ENCODE measurements at regions not wholly inside any gene's neighbourhood (a gene's known extent, or its start where the extent isn't known, plus 50 kb on each side); places are given as distances from the start of the nearest gene placed in this dataset.
"Not testable (repeated sequence)": the region's sequence is repeated elsewhere in the genome, so short reads cannot be mapped to it uniquely, and the experiment has no call there.

- no peak for DNase-seq (ENCODE audit: low read depth, low spot score)
- H3K27ac ChIP-seq, result no peak overlapping the region
Observed at GRCh38 chr22:22714600-22715335, 70.4 kb downstream of the GGTLC2 start.

DNA sequence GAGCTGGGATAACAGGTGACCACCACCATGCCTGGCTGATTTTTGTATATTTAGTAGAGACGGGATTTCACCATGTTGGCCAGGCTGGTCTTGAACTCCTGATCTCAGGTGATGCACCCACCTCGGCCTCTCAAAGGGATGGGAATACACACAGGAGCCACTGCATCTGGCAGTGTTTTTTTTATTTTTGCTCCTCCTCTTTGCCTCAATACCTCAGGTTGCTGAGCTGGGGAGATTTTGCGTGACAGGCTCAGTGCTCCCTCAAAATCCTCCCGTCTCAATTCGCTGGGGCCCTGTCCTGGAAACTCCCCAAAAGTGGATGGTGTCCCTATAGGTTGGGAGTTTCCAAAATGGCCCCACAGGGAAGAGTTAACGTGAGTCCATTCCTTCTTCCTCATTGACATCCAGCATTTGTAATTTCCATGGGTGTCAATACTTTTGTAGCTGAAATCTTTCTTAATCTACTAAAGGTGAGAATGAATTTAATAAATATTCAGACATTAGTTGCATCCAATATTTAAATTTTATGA lies 71.8 kb downstream of the GGTLC2 start:
- H3K27ac ChIP-seq, result no peak overlapping the region
- no peak for DNase-seq (ENCODE audit: low read depth, low spot score)

DNA sequence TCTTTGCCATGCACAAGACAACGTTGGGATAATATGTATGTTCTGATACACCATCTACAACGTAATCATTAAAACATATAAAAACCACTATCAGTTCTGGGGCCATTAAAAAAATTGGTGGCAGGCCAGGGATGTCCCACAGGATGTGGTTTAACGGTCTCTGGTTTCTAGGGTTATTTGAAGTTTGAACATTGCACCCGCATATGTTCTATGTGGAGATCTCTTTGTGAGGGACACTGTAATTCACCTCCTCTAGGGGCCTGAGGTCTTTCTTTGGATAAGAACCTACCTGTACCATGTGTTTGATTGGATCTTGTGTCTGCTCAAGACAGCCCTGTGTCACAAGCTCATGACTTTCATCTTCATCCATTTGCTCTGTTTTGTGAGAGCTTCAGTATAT lies 73.2 kb downstream of the GGTLC2 start:
- DNase-seq (ENCODE audit: low read depth, low spot score), result no peak
- H3K27ac ChIP-seq, result no peak overlapping the region

DNA sequence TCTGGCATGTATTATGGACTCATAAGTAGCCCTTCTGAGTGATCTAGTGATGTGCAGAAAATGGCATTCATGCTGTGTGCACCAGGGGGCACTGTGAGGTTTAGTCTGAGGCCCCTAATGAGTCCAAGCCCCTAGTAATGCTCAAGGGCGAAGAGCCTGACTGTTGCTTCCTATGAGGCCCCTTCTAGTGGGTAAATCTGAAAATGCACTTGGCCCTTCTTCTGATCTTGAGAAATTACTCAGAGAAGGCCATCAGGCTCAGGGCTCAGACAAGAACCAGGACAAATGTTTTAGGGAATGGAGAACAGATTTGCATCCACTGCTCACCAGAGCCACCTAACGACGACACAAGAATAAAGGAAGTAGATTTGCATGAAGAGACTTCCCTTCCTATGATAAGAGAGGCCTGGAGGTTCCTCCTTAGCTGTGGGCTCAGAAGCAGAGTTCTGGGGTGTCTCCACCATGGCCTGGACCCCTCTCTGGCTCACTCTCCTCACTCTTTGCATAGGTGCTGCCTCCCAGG lies 75.8 kb downstream of the GGTLC2 start:
- no peak overlapping the region for H3K27ac ChIP-seq
- DNase-seq (ENCODE audit: low read depth, low spot score), result no peak

DNA sequence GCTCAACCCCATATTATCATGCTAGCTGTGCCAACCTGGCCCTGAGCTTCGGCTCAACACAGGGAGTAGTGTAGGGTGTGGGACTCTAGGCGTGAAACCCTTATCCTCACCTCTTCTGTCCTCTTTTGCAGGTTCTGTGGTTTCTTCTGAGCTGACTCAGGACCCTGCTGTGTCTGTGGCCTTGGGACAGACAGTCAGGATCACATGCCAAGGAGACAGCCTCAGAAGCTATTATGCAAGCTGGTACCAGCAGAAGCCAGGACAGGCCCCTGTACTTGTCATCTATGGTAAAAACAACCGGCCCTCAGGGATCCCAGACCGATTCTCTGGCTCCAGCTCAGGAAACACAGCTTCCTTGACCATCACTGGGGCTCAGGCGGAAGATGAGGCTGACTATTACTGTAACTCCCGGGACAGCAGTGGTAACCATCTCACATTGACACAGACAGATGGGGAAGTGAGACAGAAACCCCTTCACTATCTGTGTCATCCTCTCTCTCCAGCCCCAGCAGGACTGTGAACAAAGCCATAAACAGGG lies 76.4 kb downstream of the GGTLC2 start:
- no peak for DNase-seq (ENCODE audit: low read depth, low spot score)
- no peak overlapping the region for H3K27ac ChIP-seq

DNA sequence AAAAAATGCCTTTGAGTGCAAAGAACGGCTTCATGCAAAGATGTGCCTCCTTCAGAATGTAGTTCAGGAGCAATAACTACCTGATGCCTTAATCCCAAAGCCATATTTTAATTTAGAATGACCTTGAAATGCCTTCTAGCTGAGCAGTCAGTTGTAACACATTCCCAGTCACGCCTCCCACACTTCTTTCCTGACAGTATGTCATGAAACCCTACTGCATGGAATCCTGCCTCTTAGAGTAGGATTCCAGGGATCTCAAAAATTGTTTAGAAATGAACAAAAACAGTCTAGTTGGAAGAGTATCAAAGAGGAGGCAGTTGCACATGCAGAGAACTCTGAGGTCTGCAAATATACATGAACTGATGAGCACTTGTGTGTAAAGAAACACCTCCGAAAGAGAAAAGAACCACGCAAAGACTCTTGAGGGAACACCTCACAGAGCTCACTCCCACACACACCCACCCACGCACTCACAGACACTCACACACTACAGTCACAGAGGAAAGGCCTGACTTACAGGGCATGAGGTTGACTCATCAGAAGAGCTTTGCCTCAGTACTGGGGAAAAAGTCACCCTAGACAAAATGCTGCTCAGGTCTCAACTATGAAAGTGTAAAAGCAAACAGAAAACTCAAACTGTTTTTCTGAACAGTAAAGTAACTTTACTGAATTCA lies 77.4 kb downstream of the GGTLC2 start:
- H3K27ac ChIP-seq, result no peak overlapping the region
- peak; percentile 69 for DNase-seq (ENCODE audit: low read depth, low spot score)

GRCh38 chr22:22728382-22728781 lies 84.0 kb downstream of the GGTLC2 start:
- no peak for DNase-seq (ENCODE audit: low read depth, low spot score)
- peak overlapping the region; percentile 22 for H3K27ac ChIP-seq

GRCh38 chr22:22730655-22731373 lies 86.4 kb downstream of the GGTLC2 start:
- no peak for DNase-seq (ENCODE audit: low read depth, low spot score)
- H3K27ac ChIP-seq, result no peak overlapping the region

- no peak for DNase-seq (ENCODE audit: low read depth, low spot score)
Observed at GRCh38 chr22:22731374-22731676, 86.9 kb downstream of the GGTLC2 start.

GRCh38 chr22:22733006-22733405 lies 88.6 kb downstream of the GGTLC2 start:
- H3K27ac ChIP-seq; DNase-seq (ENCODE audit: low read depth, low spot score): not testable (repeated sequence)

More at GRCh38 chr22:22731374-22731676, 86.9 kb downstream of the GGTLC2 start:
- no peak overlapping the region for H3K27ac ChIP-seq

DNA sequence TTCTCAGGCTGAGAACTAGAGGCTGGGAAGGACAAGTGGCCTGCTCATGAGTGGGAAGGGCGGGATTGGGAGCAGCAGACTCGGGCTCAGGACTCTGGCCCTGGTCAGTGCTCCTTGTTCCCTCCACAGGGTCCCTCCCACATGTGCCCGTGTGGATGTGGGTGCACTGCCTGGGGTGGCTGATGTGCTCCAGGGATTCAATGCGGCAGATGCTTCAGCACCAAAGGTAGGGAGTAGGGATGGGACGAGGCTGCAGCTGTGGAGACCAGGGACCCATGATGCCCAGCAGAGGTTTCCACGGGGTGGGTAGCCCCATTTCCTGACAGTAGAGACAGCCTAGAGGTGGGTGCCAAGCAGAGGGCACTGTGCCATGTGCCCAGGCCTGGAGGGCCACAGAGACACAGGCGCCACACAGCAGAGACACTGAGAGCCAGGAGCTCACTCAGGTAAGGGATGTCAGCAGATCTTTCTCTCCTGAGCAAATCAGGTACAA lies 89.5 kb downstream of the GGTLC2 start:
- DNase-seq (ENCODE audit: low read depth, low spot score), result no peak
- no peak overlapping the region for H3K27ac ChIP-seq

GRCh38 chr22:22734395-22735272 lies 90.2 kb downstream of the GGTLC2 start:
- not testable (repeated sequence) for H3K27ac ChIP-seq; DNase-seq (ENCODE audit: low read depth, low spot score)

DNA sequence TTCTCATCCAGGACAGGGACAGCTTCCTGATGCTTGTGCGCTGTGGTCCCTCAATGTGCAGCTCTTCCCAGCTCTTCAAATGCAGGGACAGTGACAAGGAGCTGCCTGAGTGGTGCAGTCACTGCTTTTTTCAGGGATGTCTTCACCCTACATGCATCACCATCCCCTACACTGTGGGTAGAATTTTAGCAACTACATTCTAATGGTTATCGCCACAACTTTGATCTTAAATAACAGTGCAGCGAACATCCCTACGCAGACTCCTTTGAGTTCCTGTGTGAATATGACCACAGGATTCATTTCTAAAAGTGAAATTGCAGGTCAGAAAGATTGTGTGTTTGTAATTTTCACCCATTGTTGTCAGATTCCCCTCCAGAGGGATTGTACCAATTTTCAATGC lies 90.9 kb downstream of the GGTLC2 start:
- not testable (repeated sequence) for H3K27ac ChIP-seq; DNase-seq (ENCODE audit: low read depth, low spot score)

- no peak overlapping the region for H3K27ac ChIP-seq
- no peak for DNase-seq (ENCODE audit: low read depth, low spot score)
Observed at GRCh38 chr22:22735695-22736611, 91.5 kb downstream of the GGTLC2 start.

GRCh38 chr22:22737590-22737989 lies 93.2 kb downstream of the GGTLC2 start:
- H3K27ac ChIP-seq, result no peak overlapping the region
- no peak for DNase-seq (ENCODE audit: low read depth, low spot score)

DNA sequence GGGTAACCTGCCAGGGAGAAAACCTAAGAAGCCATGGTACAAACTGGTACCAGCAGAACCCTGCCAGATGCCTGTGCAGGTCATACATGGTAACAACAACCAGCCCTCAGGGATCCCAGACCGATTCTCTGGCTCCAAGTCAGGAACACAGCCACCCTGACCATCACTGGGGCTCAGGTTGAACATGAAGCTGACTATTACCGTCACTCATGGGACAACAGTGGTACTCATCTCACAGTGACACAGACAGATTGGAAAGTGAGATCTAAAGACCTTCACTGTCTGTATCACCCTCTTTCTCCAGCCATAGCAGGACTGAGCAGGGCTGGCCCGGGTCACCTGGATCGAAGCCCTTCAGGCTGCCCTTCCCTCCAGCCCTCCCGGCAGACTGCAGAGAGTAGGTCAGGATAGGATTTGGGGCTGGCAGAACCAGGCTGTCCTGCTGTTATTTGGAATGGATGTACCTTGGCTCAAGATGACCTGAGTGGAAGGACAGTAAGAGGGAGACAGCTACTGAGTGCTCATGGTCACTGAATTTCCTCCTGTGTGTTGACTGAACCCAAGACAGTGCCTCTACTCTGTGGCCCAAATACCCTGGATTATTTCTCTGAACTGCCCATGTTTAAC lies 94.7 kb downstream of the GGTLC2 start:
- H3K27ac ChIP-seq, result no peak overlapping the region
- DNase-seq (ENCODE audit: low read depth, low spot score), result no peak

DNA sequence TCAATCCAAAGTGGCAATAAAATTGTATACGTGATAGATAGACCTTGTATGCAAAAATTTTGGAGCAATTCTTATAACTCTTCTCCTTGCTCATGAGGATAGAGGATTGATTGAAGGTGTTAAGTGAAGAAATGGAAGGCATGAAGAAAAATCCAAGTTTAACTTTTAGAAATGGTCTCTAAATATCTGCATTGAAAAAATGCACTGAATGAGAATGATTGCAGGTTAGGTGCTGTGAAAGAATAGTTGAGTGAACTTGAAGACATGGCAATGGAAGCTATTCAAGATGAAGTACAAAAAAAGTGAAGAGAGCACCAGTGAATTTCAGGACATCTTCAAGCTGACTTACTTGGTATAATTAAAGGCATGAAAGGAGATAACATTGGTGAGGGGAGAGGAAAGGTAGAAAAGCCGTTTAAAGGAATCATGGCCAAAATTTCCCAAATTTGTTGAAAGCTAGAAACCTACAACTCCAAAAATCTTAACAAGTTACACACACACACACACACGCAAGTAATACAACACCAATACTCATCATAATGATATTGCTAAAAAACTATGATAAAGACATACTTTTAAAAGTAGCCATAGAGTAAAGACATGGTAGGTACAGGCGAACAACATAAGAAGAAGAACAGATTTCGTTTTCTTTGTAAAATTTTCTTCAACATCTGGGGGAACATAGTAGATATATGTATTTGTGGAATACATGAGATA lies 96.3 kb downstream of the GGTLC2 start:
- DNase-seq (ENCODE audit: low read depth, low spot score), result no peak
- H3K27ac ChIP-seq, result no peak overlapping the region

All from epithelial cell of prostate (primary cell).